Esophagus (tissue), 2 donors: ENCODE measurements at regions not wholly inside any gene's neighbourhood (a gene's known extent, or its start where the extent isn't known, plus 50 kb on each side); places are given as distances from the start of the nearest gene placed in this dataset.
"Not testable (repeated sequence)": the region's sequence is repeated elsewhere in the genome, so short reads cannot be mapped to it uniquely, and the experiment has no call there.

Experiments
- H3K27ac ChIP-seq, 2 donors: one replicate each; pipeline ENCODE4 v1.5.1; 2013; ENCODE audit warnings: low read depth in 2 of 2, mild to moderate bottlenecking in 2 of 2, inconsistent platforms in 1 of 2, low read length in 1 of 2, moderate library complexity in 1 of 2
- H3K27me3 ChIP-seq, 2 donors: one replicate each; pipeline ENCODE4 v1.6.1; 2013; ENCODE audit warnings: low read length in 2 of 2, control low read depth in 1 of 2, mild to moderate bottlenecking in 1 of 2; ENCODE audit not compliant: insufficient read depth in 2 of 2, control insufficient read depth in 1 of 2
- H3K36me3 ChIP-seq, 2 donors: one replicate each; pipeline ENCODE4 v1.6.1; 2013; ENCODE audit warnings: low read length in 1 of 2; ENCODE audit not compliant: control insufficient read depth in 2 of 2, insufficient read depth in 2 of 2
- H3K4me1 ChIP-seq, 2 donors: one replicate each; pipeline ENCODE4 v1.6.1; 2013; ENCODE audit warnings: low read length in 1 of 2; ENCODE audit not compliant: control insufficient read depth in 2 of 2, insufficient read depth in 2 of 2
- H3K4me3 ChIP-seq, 2 donors: one replicate each; pipeline ENCODE4 v1.5.1; 2013; ENCODE audit warnings: low read length in 2 of 2, mild to moderate bottlenecking in 2 of 2, low read depth in 1 of 2, moderate library complexity in 1 of 2
- H3K9me3 ChIP-seq, 2 donors: one replicate each; pipeline ENCODE4 v1.6.1; 2013; ENCODE audit warnings: mild to moderate bottlenecking in 2 of 2, low read depth in 1 of 2, low read length in 1 of 2, moderate library complexity in 1 of 2; ENCODE audit not compliant: control insufficient read depth in 2 of 2, insufficient read depth in 1 of 2
- WGBS, 2 donors: extraction: QIAGEN DNeasy Blood & Tissue Kit; methylation state at CpG; one replicate each; pipeline ENCODE4 v1.1.7; 2013; 5-methylcytosine and 5-hydroxymethylcytosine counted together
- donor health status: healthy with polysubstance abuse.
- donor health status: Bipolar disorder and iron deficiency.

- WGBS, 2 donors = 71 to 77% methylated on average over 5 of the region's 5 CpGs
Measured at GRCh38 chr12:9335867-9336266, 127.7 kb upstream of the PZP start.

DNA sequence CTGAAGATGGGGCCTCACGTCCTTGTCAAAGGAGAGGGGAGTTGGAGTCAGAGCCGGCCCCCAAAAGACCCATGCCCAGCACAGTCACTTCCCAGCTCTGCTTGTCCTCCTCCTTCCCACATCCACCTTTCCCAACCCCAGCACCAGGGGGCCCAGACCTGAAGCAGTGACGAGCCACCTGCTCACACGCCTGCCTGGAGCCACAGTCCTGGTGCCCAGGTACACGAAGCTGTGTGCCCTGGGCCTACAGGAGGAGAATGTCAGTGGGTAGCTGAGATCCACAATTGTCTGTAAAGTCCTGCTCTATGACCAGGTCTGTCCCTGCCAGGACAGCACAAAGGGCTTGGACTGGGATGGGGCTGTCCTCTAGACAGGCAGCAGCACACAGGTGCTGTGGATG is 126.8 kb upstream of the PZP start:
- Histone ChIP-seq H3K36me3 (no peaks in the 10 kb centered on the region), H3K27me3 (no peaks in the 10 kb centered on the region), H3K27ac (no peak overlapping the region), H3K4me1 (peaks cover 0 to 3% of the 10 kb centered on the region in 2 donors), H3K9me3 (peaks cover 0 to 4% of the 10 kb centered on the region in 2 donors), H3K4me3 (no peak overlapping the region)
- 77 to 80% methylated on average over 5 of the region's 5 CpGs for WGBS, 2 donors

More at GRCh38 chr12:9335867-9336266, 127.7 kb upstream of the PZP start:
- Histone ChIP-seq H3K27ac (no peak overlapping the region), H3K4me1 (peaks cover 0 to 3% of the 10 kb centered on the region in 2 donors), H3K4me3 (no peak overlapping the region), H3K36me3 (no peaks in the 10 kb centered on the region), H3K9me3 (peaks cover 0 to 4% of the 10 kb centered on the region in 2 donors), H3K27me3 (no peaks in the 10 kb centered on the region)

- Histone ChIP-seq H3K36me3 (no peaks in the 10 kb centered on the region), H3K27me3 (no peaks in the 10 kb centered on the region), H3K4me3 (no peak overlapping the region), H3K27ac (peak overlapping the region; percentile 51 to 58), H3K4me1 (peaks cover 0 to 3% of the 10 kb centered on the region in 2 donors), H3K9me3 (peaks cover 0 to 4% of the 10 kb centered on the region in 2 donors)
- 43 to 60% methylated on average over 12 of the region's 12 CpGs for WGBS, 2 donors
Measured at GRCh38 chr12:9334041-9334692, 126.0 kb upstream of the PZP start.

GRCh38 chr12:9333161-9333560 is 125.0 kb upstream of the PZP start:
- Histone ChIP-seq H3K27me3 (no peaks in the 10 kb centered on the region), H3K4me3 (no peak overlapping the region), H3K9me3 (peaks cover 0 to 4% of the 10 kb centered on the region in 2 donors), H3K4me1 (peaks cover 0 to 3% of the 10 kb centered on the region in 2 donors), H3K36me3 (no peaks in the 10 kb centered on the region), H3K27ac (no peak overlapping the region)
- 83 to 91% methylated on average over 4 of the region's 4 CpGs for WGBS, 2 donors

- Histone ChIP-seq H3K4me1 (peaks cover 0 to 3% of the 10 kb centered on the region in 2 donors), H3K4me3 (no peak overlapping the region), H3K27ac (no peak overlapping the region), H3K9me3 (peaks cover 0 to 4% of the 10 kb centered on the region in 2 donors), H3K36me3 (no peaks in the 10 kb centered on the region), H3K27me3 (no peaks in the 10 kb centered on the region)
- WGBS, 2 donors = 82 to 83% methylated on average over 4 of the region's 4 CpGs
Measured at GRCh38 chr12:9332564-9332963, 124.4 kb upstream of the PZP start.

DNA sequence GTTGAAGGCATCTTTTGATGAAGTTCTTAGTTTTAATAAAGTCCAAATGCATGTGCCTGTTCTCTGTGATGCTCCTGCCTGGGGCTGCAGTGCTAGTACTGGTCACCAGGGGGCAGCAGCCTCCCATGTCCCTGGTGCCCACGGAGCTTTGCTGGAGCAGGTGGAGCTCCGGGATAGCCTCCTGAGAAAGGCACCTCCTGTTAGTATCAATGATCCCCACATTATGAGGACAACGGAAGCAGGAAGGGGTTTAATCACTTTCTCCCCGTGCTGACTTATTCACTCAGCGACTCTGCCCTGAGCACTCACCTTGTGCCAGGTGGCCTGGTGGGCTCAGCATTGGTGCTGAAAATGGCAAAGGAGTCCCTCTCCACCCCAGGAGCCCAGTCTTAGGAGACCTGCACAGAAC is 123.0 kb upstream of the PZP start:
- Histone ChIP-seq H3K4me3 (no peak overlapping the region), H3K27ac (no peak overlapping the region), H3K27me3 (no peaks in the 10 kb centered on the region), H3K9me3 (peaks cover 0 to 4% of the 10 kb centered on the region in 2 donors), H3K36me3 (no peaks in the 10 kb centered on the region), H3K4me1 (peaks cover 0 to 3% of the 10 kb centered on the region in 2 donors)
- 7 to 11% methylated on average over 5 of the region's 5 CpGs for WGBS, 2 donors

DNA sequence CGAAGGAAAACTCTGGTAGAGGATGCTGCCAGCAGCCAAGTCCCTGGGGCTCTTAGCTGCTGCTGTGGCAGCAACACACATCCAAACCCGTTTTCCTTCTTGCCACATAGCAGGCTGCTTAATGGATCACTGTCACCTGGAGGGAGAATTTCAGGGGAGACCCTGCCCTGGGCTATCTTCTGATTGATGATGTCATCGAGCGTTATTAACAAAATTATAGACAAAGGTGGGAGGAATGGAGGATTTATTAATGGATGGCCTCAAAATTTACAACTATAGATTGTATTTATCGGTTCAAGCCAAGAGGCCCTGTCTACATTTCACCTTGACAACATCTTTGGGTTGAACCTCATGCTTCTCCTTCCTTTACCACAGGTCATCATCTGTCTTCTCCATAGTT is 120.8 kb upstream of the PZP start:
- Histone ChIP-seq H3K9me3 (no peaks in the 10 kb centered on the region), H3K36me3 (no peaks in the 10 kb centered on the region), H3K4me3 (no peak overlapping the region), H3K27ac (no peak overlapping the region), H3K4me1 (peaks cover 0 to 3% of the 10 kb centered on the region in 2 donors), H3K27me3 (no peaks in the 10 kb centered on the region)
- 66 to 76% methylated on average over 5 of the region's 5 CpGs for WGBS, 2 donors

DNA sequence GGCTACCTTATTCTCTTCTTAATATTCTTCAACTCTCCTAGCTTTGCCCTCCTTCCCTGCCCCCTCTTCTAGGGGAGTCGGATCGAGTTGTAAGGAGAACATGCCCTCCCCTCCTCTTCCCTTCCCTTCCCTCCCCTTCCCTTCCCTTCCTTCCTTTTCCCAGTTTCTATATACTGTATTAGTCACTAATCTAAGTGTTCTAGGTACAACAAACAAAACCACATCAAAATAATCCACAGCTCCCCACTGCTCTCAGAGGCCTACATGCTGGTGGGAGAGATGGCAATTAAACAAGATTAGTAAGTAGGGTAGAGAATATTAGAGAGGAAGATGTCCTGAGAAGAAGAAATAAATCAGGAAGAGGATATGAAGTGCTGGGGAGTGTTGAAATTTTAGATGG is 119.9 kb upstream of the PZP start:
- no peaks in the 10 kb centered on the region for H3K27me3 ChIP-seq
- 81 to 91% methylated on average over 2 of the region's 2 CpGs for WGBS, 2 donors
- no peak overlapping the region for H3K4me3 ChIP-seq
- no peaks in the 10 kb centered on the region for H3K9me3 ChIP-seq
- H3K36me3 ChIP-seq = no peaks in the 10 kb centered on the region
- H3K27ac ChIP-seq = no peak overlapping the region
- H3K4me1 ChIP-seq = no peaks in the 10 kb centered on the region

DNA sequence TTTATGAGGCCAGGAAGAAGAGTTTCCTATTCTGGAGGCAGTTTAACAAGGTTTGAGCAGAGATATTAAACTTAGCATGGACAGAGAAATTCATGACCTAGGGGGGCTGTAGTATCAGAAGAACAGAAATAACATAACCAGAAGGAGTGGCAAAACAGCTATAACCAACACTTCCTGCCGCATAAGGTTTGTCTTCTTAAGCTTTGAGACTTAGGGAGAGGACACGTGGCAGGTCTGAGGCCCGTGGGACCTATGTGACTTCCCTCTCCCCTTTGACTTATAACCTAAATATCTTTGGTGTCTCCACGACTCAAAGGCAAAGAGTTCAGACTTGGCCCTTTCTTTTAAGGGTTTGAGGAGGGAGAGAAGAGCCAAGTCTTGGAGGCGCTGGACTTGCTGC is 119.1 kb upstream of the PZP start:
- Histone ChIP-seq H3K36me3 (no peaks in the 10 kb centered on the region), H3K4me3 (no peak overlapping the region), H3K9me3 (no peaks in the 10 kb centered on the region), H3K27ac (no peak overlapping the region), H3K4me1 (no peaks in the 10 kb centered on the region), H3K27me3 (no peaks in the 10 kb centered on the region)
- 75 to 79% methylated on average over 5 of the region's 5 CpGs for WGBS, 2 donors

- not testable (repeated sequence) for H3K9me3 ChIP-seq, H3K36me3 ChIP-seq, H3K4me3 ChIP-seq, H3K27me3 ChIP-seq, H3K4me1 ChIP-seq, H3K27ac ChIP-seq
- WGBS, 2 donors = 91 to 97% methylated on average over 14 of the region's 14 CpGs
Measured at GRCh38 chr12:9326849-9327248, 118.7 kb upstream of the PZP start.
